GM19023 (cell line): ENCODE measurements at regions not wholly inside any gene's neighbourhood (a gene's known extent, or its start where the extent isn't known, plus 50 kb on each side); places are given as distances from the start of the nearest gene placed in this dataset.
"Not testable (repeated sequence)": the region's sequence is repeated elsewhere in the genome, so short reads cannot be mapped to it uniquely, and the experiment has no call there.

Experiments used
- ATAC-seq: cut with Tn5 transposase; IDR thresholded peaks from one replicate; pipeline ENCODE4 v1.9.1; 2021; ENCODE audit warnings: mild to moderate bottlenecking, moderate library complexity; ENCODE audit not compliant: unreplicated experiment

GRCh38 chrX:45842926-45843315, 642.2 kb upstream of the DIPK2B start:
- ATAC-seq: no peak

GRCh38 chrX:45842207-45842925, 641.7 kb upstream of the DIPK2B start:
- no peak for ATAC-seq

- no peak for ATAC-seq
Observed at GRCh38 chrX:45840411-45840950, 639.8 kb upstream of the DIPK2B start.

GRCh38 chrX:45830343-45830742, 629.7 kb upstream of the DIPK2B start:
- no peak for ATAC-seq

- ATAC-seq: no peak
Observed at GRCh38 chrX:45824471-45824870, 623.8 kb upstream of the DIPK2B start.

- ATAC-seq: no peak
Observed at GRCh38 chrX:45823536-45823935, 622.9 kb upstream of the DIPK2B start.

- ATAC-seq: no peak
Observed at GRCh38 chrX:45822124-45822523, 621.4 kb upstream of the DIPK2B start.

GRCh38 chrX:45818913-45819312, 618.2 kb upstream of the DIPK2B start:
- no peak for ATAC-seq

- ATAC-seq: no peak
Observed at GRCh38 chrX:45815441-45815840, 614.8 kb upstream of the DIPK2B start.

GRCh38 chrX:45811326-45811725, 610.6 kb upstream of the DIPK2B start:
- ATAC-seq: no peak

- ATAC-seq: no peak
Observed at GRCh38 chrX:45807572-45808425, 607.1 kb upstream of the DIPK2B start.

GRCh38 chrX:45806410-45807121, 605.9 kb upstream of the DIPK2B start:
- ATAC-seq: no peak

GRCh38 chrX:45804276-45804675, 603.6 kb upstream of the DIPK2B start:
- no peak for ATAC-seq

GRCh38 chrX:45803383-45803921, 602.8 kb upstream of the DIPK2B start:
- ATAC-seq: no peak

GRCh38 chrX:45801554-45801953, 600.9 kb upstream of the DIPK2B start:
- no peak for ATAC-seq

GRCh38 chrX:45800746-45801453, 600.2 kb upstream of the DIPK2B start:
- not testable (repeated sequence) for ATAC-seq

- ATAC-seq: no peak
Observed at GRCh38 chrX:45799576-45799975, 598.9 kb upstream of the DIPK2B start.

GRCh38 chrX:45795546-45795945, 594.9 kb upstream of the DIPK2B start:
- ATAC-seq: no peak

- no peak for ATAC-seq
Observed at GRCh38 chrX:45794995-45795337, 594.3 kb upstream of the DIPK2B start.

GRCh38 chrX:45794323-45794994, 593.8 kb upstream of the DIPK2B start:
- ATAC-seq: no peak
